ENCODE measurements at regions not wholly inside any gene's neighbourhood (a gene's known extent, or its start where the extent isn't known, plus 50 kb on each side); places are given as distances from the start of the nearest gene placed in this dataset.
"Not testable (repeated sequence)": the region's sequence is repeated elsewhere in the genome, so short reads cannot be mapped to it uniquely, and the experiment has no call there.

DNA sequence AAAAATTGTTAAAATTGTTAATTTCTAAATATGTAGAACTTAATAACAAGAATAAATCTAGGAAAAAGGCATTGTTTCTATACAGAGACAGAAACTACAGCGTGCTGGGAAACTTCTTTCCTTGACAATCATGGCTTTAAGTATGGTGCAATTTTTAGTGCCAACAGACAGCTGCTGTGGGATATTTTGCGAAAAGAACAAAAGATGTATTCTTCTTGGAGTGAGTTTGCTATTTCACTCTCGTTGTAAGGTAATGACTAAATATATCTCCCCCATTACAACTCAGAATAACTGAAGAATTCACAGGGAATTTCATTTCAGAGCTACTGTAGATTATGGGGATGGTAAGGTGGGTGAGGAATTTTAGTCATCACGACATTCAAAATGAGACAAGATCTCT, 2055.0 kb upstream of the ACO1 start:
- H3K9ac ChIP-seq (ENCODE audit: low read depth, low read length), result no peak overlapping the region
- no peaks in the 10 kb centered on the region for H3K9me3 ChIP-seq (ENCODE audit: control insufficient read depth, insufficient read depth, low read length)
- H3K4me1 ChIP-seq (ENCODE audit: insufficient read depth, low read length), result no peaks in the 10 kb centered on the region
- H3K36me3 ChIP-seq (ENCODE audit: insufficient read depth, low read length), result no peaks in the 10 kb centered on the region

DNA sequence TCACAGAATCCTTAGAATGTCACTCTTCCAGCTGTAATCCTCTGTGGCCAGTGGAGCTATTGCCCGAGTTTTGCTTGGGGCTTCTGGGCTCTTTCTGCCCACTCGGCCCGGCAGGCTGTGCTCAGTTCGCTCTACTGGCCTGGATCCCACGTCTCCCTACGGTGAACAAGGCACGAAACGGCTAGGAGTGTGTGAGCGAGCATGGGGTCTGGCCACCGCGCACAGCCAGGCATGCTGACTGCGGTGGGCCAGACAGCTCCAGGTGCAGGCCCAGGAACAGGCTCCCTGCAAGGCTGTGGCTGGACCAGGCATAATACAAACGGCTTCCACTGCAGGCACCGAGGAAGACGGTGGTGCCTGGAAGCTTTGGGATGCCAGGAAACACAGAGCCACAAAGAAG, 2035.5 kb upstream of the ACO1 start:
- H3K4me1 ChIP-seq (ENCODE audit: insufficient read depth, low read length), result no peaks in the 10 kb centered on the region
- H3K9ac ChIP-seq (ENCODE audit: low read depth, low read length), result no peak overlapping the region
- no peaks in the 10 kb centered on the region for H3K36me3 ChIP-seq (ENCODE audit: insufficient read depth, low read length)
- H3K9me3 ChIP-seq (ENCODE audit: control insufficient read depth, insufficient read depth, low read length), result no peaks in the 10 kb centered on the region

DNA sequence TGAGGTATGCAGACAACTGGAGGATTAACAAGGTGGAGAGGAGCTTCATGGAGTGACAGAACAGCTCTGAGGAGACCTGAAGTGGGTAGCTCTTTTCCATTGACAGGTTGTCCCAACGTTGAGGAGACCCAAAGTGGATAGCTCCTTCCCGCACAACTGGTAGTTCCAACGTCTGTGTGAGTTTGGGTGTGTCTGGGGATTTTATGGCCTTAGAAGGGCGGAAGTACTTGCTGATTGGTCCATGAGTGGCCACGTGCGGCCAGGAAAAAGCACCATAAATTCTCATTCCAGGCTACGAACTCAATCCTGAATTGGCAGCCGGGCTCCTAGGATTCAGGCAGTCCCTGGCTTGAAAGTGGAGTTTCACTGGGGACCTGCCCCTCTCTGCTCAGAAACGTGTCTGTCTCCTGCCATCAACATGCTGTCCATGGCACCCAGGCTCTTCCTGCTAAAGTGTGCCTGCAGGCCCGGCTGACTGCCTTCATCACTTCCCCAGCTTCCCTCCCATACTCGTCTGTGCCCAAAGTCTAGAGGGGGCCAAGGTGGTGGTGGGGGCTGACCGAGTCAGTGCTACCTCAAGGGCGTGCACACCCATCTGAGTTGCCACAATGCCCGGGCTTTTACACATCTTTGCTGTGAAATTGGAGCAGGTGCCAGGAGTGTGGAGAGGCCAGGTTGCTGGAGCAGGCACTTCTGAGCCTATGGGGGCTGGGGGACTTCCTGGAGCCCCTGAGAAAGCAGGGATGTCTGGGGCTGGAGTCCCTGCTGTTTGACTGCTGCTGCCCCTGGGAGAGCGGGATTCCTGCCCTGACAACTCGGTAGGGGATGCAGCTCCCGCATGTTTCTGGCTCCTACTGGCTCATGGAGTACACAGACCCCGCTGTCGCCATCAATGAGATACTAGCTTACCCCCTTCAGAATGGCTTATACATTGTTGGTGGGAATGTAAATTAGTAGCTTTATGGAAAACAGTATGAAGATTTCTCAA, 2034.6 kb upstream of the ACO1 start:
- Histone ChIP-seq H3K9ac (ENCODE audit: low read depth, low read length) (no peak overlapping the region), H3K4me1 (ENCODE audit: insufficient read depth, low read length) (no peaks in the 10 kb centered on the region), H3K9me3 (ENCODE audit: control insufficient read depth, insufficient read depth, low read length) (no peaks in the 10 kb centered on the region), H3K36me3 (ENCODE audit: insufficient read depth, low read length) (no peaks in the 10 kb centered on the region)

DNA sequence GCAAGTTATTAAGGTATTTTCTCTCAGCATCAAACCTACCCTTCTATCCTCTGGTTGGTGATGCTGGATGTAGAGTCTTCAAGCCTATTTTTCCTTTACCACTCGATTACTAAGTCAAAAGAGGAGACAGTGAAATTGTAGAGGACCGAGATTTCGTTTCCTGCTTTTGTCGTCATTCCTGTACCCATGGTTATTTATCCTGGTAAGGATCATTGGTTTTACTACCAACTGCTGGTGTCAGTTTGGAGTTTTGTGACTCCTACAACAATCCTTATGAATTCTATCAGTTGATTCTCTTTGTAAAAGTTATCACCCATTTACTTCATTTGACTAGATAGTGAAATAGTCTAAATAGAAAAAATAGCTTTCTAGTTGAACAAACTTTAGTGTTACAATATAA, 2028.2 kb upstream of the ACO1 start:
- no peaks in the 10 kb centered on the region for H3K9me3 ChIP-seq (ENCODE audit: control insufficient read depth, insufficient read depth, low read length)
- H3K36me3 ChIP-seq (ENCODE audit: insufficient read depth, low read length), result no peaks in the 10 kb centered on the region
- no peak overlapping the region for H3K9ac ChIP-seq (ENCODE audit: low read depth, low read length)
- H3K4me1 ChIP-seq (ENCODE audit: insufficient read depth, low read length), result no peaks in the 10 kb centered on the region

DNA sequence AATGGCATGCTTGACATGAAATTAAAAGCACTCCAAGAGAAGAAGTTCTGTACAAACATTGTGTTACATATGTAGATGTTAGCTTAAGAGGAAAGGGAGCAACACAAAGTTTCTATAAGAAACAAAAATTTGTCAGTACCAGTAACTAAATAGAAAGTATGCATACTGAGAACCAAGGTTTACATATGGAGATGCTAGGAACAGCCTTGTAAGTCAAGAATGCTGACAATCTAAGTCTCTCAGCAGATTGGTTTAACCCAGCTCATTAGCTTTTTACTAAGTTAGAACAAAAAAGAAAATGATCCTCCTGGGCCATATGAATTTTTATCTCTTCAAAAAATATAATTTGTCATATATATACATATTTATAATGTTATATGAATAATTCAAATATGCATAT, 2022.1 kb upstream of the ACO1 start:
- Histone ChIP-seq H3K9me3 (ENCODE audit: control insufficient read depth, insufficient read depth, low read length) (no peaks in the 10 kb centered on the region), H3K36me3 (ENCODE audit: insufficient read depth, low read length) (no peaks in the 10 kb centered on the region), H3K4me1 (ENCODE audit: insufficient read depth, low read length) (peaks cover 11% of the 10 kb centered on the region; the same call in 1 of the 2 replicates), H3K9ac (ENCODE audit: low read depth, low read length) (no peak overlapping the region)

DNA sequence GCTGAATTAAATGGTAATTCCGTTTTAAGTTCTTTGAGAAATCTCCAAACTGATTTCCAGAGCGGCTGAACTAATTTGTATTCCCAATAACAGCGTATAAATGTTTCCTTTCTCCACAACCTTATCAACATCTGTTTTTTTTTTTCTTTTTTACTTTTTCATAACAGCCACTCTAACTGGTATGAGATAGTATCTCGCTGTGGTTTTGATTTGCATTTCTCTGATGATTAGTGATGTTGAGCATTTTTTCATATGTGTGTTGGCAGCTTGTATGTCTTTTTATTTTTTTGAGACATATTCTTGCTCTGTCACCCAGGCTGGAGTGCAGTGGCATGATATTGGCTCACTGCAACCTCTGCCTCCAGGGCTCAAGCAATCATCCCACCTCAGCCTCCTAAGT, 2018.3 kb upstream of the ACO1 start:
- H3K36me3 ChIP-seq (ENCODE audit: insufficient read depth, low read length), result not testable (repeated sequence)
- peaks cover 11% of the 10 kb centered on the region; the same call in 1 of the 2 replicates for H3K4me1 ChIP-seq (ENCODE audit: insufficient read depth, low read length)

DNA sequence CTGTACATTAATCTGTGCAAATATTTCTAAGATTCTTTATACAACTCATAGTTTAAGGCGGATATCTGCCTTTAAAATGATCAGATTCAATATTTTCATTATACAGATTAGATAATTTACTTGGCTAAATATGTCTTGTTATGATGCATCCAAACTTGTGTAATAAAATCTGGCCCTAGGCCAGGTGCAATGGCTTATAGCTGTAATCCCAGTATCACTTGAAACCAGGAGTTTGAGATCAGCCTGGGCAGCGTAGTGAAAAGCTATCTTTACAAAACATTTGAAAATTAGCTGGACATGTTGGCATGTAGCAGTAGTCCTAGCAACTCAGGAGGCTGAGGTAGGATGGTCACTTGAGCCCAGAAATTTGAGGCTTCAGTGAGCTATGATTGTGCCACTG, 2002.2 kb upstream of the ACO1 start:
- Histone ChIP-seq H3K36me3 (ENCODE audit: insufficient read depth, low read length) (no peaks in the 10 kb centered on the region), H3K9me3 (ENCODE audit: control insufficient read depth, insufficient read depth, low read length) (no peaks in the 10 kb centered on the region), H3K4me1 (ENCODE audit: insufficient read depth, low read length) (no peaks in the 10 kb centered on the region)

More for the DNA sequence above, 2018.3 kb upstream of the ACO1 start:
- H3K9ac ChIP-seq (ENCODE audit: low read depth, low read length); H3K9me3 ChIP-seq (ENCODE audit: control insufficient read depth, insufficient read depth, low read length): not testable (repeated sequence)

DNA sequence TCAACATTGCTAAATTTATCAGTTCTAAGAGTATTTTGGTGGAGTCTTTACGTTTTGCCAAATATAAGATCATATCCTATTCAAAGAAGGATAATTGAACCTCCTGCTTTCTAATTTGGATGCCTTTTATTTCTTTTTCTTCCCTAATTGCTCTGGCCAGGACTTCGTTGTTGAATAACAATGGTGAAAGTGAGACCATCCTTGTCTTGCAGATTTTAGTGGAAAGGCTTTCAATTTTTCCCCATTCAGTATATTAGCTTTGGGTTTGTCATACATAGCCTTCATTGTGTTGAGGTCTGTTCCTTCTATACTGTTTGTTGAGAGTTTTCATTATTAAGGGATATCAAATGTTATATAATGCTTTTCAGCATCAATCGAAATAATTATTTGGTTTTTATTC, 1974.2 kb upstream of the ACO1 start:
- Histone ChIP-seq H3K4me1 (ENCODE audit: insufficient read depth, low read length) (no peaks in the 10 kb centered on the region), H3K36me3 (ENCODE audit: insufficient read depth, low read length) (no peaks in the 10 kb centered on the region), H3K9ac (ENCODE audit: low read depth, low read length) (no peak overlapping the region), H3K9me3 (ENCODE audit: control insufficient read depth, insufficient read depth, low read length) (no peaks in the 10 kb centered on the region)

More for the DNA sequence above, 2002.2 kb upstream of the ACO1 start:
- H3K9ac ChIP-seq (ENCODE audit: low read depth, low read length), result no peak overlapping the region

DNA sequence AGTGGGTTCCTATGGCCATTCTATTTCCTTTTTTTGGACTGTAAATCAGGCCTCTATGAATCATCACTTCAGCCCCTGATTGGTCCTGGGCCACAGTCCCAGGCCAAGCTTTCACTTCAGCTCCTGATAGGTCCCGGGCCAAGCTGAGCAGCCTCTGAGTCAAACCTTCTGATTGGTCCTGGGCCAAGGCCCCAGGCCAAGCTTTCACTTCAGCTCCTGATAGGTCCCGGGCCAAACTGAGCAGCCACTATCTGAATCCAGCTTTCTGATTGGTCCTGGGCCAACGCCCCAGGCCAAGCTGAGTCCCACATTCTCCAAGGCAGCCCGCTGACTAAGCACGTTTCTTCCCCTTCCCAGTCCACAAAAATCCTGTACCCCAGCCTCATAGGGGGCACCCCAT, 1972.9 kb upstream of the ACO1 start:
- no peak overlapping the region for H3K9ac ChIP-seq (ENCODE audit: low read depth, low read length)
- no peaks in the 10 kb centered on the region for H3K9me3 ChIP-seq (ENCODE audit: control insufficient read depth, insufficient read depth, low read length)
- H3K4me1 ChIP-seq (ENCODE audit: insufficient read depth, low read length), result no peaks in the 10 kb centered on the region
- no peaks in the 10 kb centered on the region for H3K36me3 ChIP-seq (ENCODE audit: insufficient read depth, low read length)

DNA sequence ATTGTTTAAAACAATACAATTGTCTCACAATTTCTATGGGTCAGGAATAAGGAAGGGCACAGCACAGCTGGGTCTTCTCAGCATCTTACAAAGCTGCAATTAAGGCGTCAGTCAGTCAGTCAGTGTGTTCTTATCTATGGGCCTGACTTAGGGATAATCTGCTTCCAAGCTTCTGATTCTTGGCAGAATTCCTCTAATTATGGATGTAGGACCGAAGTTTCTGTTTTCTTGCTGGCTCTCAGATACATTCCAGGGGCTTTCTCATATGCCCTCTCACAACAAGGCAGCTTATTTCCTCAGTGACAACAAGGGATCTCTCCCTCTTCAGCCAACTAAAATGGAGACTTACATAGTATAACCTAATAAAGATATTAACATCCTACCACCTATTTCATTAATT, 1925.3 kb upstream of the ACO1 start:
- no peaks in the 10 kb centered on the region for H3K36me3 ChIP-seq (ENCODE audit: insufficient read depth, low read length)
- H3K9ac ChIP-seq (ENCODE audit: low read depth, low read length), result no peak overlapping the region
- H3K4me1 ChIP-seq (ENCODE audit: insufficient read depth, low read length), result no peaks in the 10 kb centered on the region
- no peaks in the 10 kb centered on the region for H3K9me3 ChIP-seq (ENCODE audit: control insufficient read depth, insufficient read depth, low read length)

DNA sequence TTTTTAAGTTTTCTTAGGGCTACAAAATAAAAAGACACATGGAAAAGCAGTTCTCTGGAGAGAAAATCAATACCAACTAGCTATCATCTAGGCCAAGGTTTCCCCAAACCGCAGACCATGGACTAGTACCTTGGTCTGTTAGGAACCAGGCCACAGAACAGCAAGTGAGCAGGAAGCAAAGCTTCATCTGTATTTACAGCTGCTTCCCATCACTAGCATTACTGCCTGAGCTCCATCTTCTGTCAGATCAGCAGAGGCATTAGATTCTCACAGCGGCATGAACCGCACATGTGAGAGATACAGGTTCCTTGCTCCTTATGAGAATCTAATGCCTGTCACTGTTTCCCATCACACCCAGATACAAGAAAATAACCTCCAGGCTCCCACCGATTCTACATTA, 1907.6 kb upstream of the ACO1 start:
- H3K9me3 ChIP-seq (ENCODE audit: control insufficient read depth, insufficient read depth, low read length), result no peaks in the 10 kb centered on the region
- H3K4me1 ChIP-seq (ENCODE audit: insufficient read depth, low read length), result no peaks in the 10 kb centered on the region
- H3K9ac ChIP-seq (ENCODE audit: low read depth, low read length), result no peak overlapping the region
- no peaks in the 10 kb centered on the region for H3K36me3 ChIP-seq (ENCODE audit: insufficient read depth, low read length)

DNA sequence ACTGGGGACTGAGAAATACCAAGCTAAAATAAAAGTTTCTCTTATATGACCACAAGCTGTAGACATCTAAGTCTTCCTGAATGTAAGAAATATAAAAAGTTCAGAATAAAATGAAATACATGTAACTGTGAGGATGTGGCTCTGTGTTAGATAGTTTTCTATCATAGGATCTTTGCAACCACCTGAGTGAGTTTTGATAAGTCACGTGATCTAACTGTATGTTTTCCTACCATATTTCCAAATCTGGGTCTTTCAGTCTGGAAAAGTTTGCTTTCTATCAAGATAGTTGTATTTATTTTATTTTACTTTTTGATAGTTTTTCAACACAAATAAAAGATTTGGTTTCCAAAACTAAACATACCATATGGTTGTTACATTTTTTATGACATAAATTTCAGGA, 1905.8 kb upstream of the ACO1 start:
- H3K4me1 ChIP-seq (ENCODE audit: insufficient read depth, low read length), result no peaks in the 10 kb centered on the region
- no peaks in the 10 kb centered on the region for H3K9me3 ChIP-seq (ENCODE audit: control insufficient read depth, insufficient read depth, low read length)
- H3K9ac ChIP-seq (ENCODE audit: low read depth, low read length), result no peak overlapping the region
- no peaks in the 10 kb centered on the region for H3K36me3 ChIP-seq (ENCODE audit: insufficient read depth, low read length)

DNA sequence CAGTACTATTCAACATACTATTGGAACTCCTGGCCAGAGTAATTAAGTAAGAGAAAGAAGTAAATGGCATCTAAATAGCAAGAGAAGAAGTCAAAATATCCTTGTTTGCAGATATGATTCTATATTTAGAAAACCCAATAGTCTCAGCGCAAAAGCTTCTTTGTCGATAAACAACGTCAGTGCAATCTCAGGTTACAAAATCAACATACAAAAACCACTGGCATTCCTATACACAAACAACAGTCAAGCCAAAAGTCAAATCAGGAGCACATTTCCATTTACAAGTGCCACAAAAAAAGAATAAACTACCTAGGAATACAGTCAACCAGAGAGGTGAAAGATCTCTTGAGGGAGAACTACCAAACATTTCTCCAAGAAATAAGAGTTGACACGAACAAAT, 1901.9 kb upstream of the ACO1 start:
- Histone ChIP-seq H3K4me1 (ENCODE audit: insufficient read depth, low read length) (no peaks in the 10 kb centered on the region), H3K36me3 (ENCODE audit: insufficient read depth, low read length) (no peaks in the 10 kb centered on the region), H3K9me3 (ENCODE audit: control insufficient read depth, insufficient read depth, low read length) (no peaks in the 10 kb centered on the region), H3K9ac (ENCODE audit: low read depth, low read length) (no peak overlapping the region)

DNA sequence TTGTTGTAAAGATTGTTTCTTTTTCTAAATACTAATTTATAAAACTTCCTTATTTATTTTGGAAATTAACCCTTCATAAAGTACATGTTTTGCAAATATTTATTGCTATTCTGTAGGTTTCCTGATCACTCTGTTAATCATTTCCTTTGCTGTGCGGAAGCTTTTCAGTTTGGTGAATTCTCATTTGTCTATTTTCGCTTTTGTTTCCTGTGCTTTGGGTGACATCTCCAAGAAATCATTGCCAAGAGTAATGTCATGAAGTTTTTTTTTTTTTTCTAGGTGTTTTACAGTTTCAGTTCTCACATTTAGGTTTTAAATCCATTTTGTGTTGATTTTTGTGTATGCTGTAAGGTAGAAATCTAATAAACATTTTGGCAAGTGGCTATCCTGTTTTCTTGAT, 1899.8 kb upstream of the ACO1 start:
- Histone ChIP-seq H3K4me1 (ENCODE audit: insufficient read depth, low read length) (no peaks in the 10 kb centered on the region), H3K9me3 (ENCODE audit: control insufficient read depth, insufficient read depth, low read length) (no peaks in the 10 kb centered on the region), H3K36me3 (ENCODE audit: insufficient read depth, low read length) (no peaks in the 10 kb centered on the region), H3K9ac (ENCODE audit: low read depth, low read length) (no peak overlapping the region)

DNA sequence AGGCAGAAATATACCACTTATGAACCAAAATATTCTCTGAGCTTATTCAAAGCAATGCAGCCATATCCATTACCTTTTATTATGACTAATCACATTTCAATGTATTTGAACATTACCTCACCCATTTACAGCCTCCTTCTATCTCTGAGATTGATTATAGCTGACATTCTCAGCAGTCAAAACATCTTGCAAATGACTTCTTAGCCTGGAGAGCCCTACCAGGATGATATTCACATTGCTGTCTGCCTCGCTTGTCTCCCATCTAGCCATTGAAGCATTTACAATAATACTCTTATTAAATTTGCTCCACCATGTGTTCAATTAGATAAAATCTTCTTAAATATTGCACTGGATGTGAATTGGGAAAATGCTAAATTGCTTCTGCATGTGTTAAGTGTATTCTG, 1879.9 kb upstream of the ACO1 start:
- Histone ChIP-seq H3K9ac (ENCODE audit: low read depth, low read length) (no peak overlapping the region), H3K4me1 (ENCODE audit: insufficient read depth, low read length) (no peaks in the 10 kb centered on the region), H3K9me3 (ENCODE audit: control insufficient read depth, insufficient read depth, low read length) (no peaks in the 10 kb centered on the region), H3K36me3 (ENCODE audit: insufficient read depth, low read length) (no peaks in the 10 kb centered on the region)
